ENCODE measurements at regions not wholly inside any gene's neighbourhood (a gene's known extent, or its start where the extent isn't known, plus 50 kb on each side); places are given as distances from the start of the nearest gene placed in this dataset.

- no peak for DNase-seq
Measured at GRCh38 chr7:22962775-22963350, 51.1 kb downstream of the HYCC1 start.

DNA sequence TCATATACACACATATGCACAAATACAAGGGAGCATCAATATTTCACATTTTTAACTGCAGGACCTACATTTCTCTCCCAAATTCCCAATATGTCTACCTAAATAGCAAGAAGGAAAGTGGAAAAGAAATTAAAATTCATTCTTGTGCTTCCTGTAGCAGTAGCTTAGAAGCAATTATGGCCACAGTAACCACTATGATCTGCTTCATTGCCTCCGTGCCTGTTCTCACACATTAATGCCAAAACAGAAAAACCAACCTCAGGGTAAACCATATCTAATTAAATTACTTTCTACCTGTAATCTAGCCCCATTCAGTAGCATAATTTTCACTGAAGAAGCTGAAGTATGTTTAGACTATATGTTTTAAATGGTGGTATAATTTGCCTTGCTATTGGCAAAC lies 55.2 kb downstream of the HYCC1 start:
- DNase-seq, result no peak

- DNase-seq, result no peak
Measured at GRCh38 chr7:22954251-22954650, 59.7 kb downstream of the HYCC1 start.

- DNase-seq, result no peak
Measured at GRCh38 chr7:22952306-22953015, 61.5 kb downstream of the HYCC1 start.

GRCh38 chr7:22949944-22950343 lies 64.0 kb downstream of the HYCC1 start:
- no peak for DNase-seq

DNA sequence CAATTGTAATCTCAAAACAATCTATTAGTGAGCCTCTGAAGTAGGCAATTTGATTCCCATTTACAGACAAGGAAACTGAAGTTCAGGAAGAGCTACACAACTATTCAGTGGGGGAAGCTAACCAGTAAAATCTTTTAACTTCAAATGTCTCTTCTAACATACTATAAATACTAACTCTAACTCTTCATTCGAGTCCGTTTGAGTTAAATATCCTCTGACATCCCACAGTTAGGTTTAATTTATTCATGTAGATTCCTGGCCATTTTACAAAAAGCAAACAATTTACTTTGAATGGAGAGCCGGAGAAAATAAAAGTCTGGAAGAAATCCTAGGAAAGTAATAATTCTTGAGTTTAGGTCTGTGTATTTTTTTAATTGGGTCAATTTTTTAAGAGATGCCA lies 64.7 kb downstream of the HYCC1 start:
- DNase-seq, result no peak

- DNase-seq, result no peak
Measured at GRCh38 chr7:22948770-22949169, 65.2 kb downstream of the HYCC1 start.

- no peak for DNase-seq
Measured at GRCh38 chr7:22945584-22945983, 68.3 kb downstream of the HYCC1 start.

DNA sequence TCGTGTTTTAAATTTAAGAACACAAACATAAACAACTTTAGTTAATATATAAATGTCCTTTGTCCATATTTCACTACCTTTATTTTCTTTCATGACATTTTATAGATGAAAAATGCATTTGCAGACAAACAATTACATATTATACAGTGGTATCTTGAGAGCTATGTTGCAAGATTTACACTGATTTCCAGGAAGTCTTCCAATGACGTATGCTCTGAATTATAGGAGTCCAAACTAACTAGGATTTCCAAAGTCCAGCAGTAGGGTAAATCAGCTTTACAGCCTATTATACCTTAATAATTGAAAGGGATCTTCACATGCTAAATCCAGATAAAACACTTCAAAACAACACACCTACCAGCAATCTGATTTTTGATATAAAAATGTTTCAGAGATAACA lies 69.4 kb downstream of the HYCC1 start:
- no peak for DNase-seq

DNA sequence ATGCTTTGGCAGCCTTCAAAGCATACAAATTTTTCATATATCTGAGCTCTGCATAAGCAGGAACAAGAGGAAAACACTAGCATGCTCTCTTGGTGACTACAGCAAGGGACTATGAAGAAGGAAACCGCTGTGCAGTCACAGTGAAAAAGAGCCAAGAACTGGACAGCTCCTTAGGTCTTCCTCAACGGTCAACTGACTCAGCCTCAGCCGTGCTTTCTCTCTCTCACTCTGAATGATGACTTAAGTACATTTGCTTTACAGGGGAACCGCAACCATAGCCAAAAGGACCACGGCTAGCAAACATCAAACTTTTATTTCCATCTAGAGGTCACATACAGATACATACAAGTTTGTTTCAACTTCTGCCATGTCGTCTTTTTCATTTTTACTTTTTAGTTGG lies 69.9 kb downstream of the HYCC1 start:
- no peak for DNase-seq

DNA sequence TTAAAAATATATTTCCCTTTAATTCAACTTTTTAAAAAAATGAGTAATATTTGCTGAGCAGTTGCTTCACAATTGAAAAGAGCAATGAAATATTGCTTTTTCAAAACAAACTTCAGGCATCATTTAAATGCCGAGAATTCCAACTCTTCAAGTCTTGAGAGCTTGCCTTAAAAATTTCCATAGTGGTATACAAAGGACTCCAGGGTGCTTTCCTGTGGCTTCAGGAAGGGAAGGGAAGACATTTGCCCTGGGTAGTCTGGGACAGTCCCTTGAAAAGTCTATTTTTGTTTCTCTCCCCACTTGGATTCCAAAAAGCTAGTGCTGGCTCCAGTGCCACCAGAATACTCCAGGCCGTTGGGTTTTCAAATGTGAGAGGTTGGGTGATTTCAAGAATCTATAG lies 71.7 kb downstream of the HYCC1 start:
- no peak for DNase-seq

- DNase-seq, result no peak
Measured at GRCh38 chr7:22939842-22940241, 74.1 kb downstream of the HYCC1 start.

DNA sequence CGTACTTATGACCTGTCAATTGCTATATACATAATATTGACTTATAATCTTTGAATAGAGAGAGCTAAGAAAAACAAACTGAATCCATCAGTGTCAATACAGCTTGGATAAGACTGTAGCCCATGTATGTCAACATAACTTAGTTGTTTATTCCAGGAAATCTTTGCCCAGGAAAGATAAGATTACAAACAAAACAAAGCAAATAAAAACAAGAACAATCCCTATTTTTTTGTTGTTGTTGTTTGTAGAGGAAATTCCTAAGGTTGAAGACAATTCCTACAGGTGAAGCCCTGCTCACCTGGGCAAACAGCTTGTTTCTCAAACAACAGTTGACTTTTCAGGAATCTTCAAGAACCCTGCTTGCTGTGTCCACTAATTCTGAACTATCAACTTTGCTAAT lies 76.0 kb downstream of the HYCC1 start:
- DNase-seq, result no peak

GRCh38 chr7:22936246-22936645 lies 77.7 kb downstream of the HYCC1 start:
- no peak for DNase-seq

DNA sequence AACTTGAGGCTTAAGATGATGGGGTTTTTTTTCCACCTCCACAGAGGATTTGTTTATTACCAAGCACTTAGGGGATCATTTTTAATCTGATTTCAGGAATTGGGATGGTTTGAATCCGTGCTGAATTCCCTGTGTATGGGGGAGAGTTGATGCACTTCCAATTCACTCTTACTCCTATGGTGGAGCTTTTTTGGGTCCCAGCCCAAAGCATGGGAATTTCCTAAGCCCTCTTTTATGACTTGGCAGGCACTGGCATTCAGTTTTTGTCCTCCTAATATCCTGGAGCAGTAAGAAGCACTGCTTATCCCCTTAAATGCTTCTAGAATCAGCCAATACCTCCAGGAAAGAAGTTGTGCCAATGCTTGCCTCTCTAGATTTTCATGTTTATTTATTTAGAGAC lies 78.7 kb downstream of the HYCC1 start:
- no peak for DNase-seq

DNA sequence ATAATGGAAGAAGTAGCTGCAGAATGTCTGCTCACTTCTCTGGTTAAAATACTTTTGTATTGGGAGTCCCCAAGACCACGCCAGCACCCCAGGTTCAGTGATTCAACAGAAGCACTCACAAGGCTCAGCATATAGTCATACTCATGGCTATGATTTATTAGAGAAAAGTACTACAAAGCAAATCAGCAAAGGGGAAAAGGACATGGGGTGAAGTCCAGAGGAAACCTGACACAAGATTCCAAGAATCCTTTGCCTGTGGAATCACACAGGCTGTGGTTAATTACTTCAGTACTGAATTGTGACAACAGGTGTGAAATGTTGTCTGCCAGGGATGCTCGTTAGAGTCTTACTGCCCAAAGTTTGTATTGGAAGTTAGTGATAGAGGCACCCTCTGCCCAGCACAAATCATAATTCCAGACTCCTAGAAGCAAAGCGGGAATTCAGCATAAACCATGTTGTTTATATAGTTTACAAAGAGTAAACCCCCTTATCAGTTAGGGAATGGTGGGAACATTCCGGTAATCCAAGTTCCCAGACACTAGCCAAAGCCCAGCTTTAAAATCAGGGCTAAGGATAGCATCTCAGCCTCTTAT lies 79.4 kb downstream of the HYCC1 start:
- DNase-seq, result no peak

DNA sequence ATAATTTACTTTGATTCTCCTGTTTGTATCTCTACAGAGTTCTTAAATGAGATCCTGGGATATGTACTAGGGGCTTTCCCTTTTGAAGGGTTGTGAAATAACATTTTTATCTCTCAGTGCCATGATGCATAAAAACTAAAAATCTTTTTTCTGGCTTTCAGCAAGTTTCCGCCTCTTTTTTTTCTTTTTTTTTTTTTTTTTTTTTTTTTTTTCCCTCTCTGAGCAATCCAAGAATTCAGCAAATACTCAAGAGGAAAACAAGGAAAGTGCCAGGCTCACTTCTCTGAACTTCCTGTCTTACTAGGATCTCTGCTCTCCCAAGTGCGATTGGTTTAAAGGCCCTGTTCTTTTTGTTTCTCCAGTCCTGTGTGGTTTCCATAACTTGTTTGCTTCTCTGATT lies 79.9 kb downstream of the HYCC1 start:
- DNase-seq, result no peak

DNA sequence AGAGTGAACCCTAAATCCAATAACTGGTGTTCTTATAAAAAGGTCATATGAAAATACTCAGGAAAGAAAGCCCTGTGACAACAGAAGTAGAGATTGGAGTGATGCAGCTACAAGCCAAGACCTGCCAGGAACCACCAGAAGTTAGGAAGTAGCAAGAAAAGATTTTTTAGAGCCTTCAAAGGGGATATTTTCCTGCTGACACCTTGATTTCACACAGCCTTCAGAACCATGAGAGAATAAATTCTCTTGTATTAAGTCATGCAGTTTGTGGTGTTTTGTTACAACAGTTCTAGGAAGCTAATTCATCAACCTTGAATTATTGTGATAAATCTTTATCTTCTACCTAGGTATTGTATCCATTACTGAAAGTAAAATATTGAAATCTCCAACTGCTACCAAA lies 81.0 kb downstream of the HYCC1 start:
- no peak for DNase-seq

DNA sequence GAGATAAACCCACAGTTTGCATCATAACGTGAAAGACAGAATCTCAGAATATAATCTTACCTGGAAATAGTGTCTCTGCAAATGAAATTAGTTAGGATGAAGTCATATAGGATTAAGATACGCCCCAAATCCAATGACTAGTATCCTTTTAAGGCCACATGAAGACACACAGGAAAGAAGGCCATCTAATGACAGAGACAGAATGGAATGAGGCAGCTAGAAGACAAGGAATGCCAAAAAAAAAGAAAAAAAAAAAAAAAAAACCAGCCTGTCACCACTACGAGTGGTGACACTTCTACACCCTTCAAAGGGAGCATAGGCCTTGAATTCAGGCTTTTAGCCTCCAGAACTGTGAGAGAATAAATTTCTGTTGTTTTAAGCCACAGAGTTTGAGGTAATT lies 82.9 kb downstream of the HYCC1 start:
- no peak for DNase-seq

DNA sequence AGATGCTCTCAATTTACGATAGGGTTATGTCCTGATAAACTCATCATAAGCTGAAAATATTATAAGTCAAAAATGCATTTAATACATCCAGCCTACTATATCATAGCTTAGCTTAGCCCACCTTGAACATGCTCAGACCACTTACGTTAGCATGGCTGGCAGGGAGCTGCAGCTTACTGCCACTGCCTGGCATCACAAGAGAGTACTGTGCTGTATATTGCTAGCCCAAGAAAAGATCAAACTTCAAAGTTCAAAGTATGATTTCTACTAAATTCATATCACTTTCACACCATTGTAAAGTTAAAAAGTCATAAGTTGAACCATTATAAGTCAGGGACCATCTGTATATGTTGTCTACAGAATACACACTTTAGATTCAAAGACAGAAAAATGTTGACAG lies 91.6 kb downstream of the HYCC1 start:
- no peak for DNase-seq

GRCh38 chr7:22921386-22922086 lies 92.4 kb downstream of the HYCC1 start:
- no peak for DNase-seq

DNA sequence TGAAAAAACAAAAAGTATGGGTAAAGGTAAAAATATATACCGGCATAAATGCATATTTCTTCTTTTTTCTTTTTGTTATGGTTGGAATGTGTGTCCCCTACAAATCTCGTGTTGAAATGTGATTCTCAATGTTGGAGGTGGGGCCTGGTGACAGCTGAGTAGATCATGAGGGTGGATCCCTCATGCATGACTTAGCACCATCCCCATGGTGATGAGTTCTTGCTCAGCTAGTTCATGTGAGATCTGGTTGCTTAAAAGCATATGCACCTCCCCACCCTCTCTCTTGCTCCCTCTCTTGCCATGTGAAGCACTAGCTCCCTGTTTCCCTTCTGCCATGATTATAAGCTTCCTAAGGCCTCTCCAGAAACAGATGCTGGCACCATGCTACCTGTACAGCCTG lies 93.3 kb downstream of the HYCC1 start:
- no peak for DNase-seq

DNA sequence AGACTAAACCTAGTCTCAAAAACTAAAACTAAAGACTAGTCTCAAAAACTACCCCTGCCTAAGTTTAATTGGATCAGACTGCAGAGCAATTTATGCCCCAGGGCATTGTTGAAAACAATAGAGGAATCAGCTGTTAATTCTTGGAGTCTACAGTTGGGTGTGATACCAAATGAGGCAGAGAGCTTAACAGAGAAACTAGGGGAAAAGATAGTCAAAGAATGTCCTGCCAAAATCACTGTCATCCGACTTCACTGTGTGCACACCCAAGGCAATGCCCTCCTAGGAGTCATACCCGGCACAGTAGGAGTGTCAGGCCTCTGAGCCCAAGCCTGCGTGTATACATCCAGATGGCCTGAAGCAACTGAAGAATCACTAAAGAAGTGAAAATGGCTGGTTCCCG lies 90.5 kb upstream of the TOMM7 start:
- DNase-seq, result no peak

- DNase-seq, result no peak
Measured at GRCh38 chr7:22911889-22912288, 89.2 kb upstream of the TOMM7 start.

Measured in NCI-H146 (cell line).